ENCODE measurements at regions not wholly inside any gene's neighbourhood (a gene's known extent, or its start where the extent isn't known, plus 50 kb on each side); places are given as distances from the start of the nearest gene placed in this dataset.
"Not testable (repeated sequence)": the region's sequence is repeated elsewhere in the genome, so short reads cannot be mapped to it uniquely, and the experiment has no call there.

DNA sequence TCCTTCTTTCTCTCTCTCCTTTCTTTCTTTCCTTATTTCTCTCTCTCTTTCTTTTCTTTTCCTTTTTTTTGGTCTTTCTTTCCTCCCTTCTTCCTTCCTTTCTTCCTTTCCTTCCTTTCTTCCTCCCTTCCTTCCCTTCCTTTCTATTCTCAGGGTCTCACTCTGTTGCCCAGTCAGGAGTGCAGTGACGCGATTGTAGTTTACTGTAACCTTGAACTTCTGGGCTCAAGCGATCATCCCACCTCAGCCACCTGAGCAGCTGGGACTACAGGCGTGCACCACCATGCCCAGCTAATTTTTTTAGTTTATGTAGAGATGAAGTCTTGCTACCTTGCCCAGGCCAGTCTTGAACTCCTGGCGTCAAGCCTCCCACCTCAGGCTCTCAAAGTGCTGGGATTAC, 83.8 kb upstream of the PPM1B start:
- FAIRE-seq (no peak), DNase-seq (ENCODE audit: low read depth) (no peak)
- Histone ChIP-seq H3K4me3 (ENCODE audit: low read depth, low read length) (no peak overlapping the region), H3K36me3 (ENCODE audit: control insufficient read depth, insufficient read depth, low read length) (no peaks in the 10 kb centered on the region), H3K27me3 (ENCODE audit: control insufficient read depth, insufficient read depth, low read length) (no peaks in the 10 kb centered on the region)
- TF ChIP-seq, protein P1, sequence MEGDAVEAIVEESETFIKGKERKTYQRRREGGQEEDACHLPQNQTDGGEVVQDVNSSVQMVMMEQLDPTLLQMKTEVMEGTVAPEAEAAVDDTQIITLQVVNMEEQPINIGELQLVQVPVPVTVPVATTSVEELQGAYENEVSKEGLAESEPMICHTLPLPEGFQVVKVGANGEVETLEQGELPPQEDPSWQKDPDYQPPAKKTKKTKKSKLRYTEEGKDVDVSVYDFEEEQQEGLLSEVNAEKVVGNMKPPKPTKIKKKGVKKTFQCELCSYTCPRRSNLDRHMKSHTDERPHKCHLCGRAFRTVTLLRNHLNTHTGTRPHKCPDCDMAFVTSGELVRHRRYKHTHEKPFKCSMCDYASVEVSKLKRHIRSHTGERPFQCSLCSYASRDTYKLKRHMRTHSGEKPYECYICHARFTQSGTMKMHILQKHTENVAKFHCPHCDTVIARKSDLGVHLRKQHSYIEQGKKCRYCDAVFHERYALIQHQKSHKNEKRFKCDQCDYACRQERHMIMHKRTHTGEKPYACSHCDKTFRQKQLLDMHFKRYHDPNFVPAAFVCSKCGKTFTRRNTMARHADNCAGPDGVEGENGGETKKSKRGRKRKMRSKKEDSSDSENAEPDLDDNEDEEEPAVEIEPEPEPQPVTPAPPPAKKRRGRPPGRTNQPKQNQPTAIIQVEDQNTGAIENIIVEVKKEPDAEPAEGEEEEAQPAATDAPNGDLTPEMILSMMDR (IDR thresholded peaks at IDR 0.05; ENCODE audit: insufficient read depth, low read length, severe bottlenecking) = no peak

DNA sequence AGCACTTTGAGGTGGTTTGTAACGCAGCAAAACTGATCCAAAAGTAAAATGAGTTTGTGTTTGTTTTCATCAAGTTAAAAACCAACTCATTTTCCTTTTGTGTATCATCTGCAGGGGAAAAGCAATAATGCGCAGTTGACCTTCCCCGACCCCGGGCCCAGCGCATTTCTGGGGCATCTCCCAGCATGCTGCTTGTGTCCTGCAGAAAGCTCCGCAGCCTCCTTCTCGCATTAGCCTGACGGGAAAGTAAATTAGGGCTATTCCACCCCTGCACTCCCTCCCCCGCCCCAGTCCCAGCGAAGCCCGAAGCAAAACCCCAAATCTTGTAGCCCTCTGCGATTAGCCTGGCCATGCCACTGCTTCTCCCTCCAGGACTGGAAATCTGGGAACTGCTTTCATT, 82.0 kb upstream of the PPM1B start:
- DNase-seq (ENCODE audit: low read depth) (no peak), FAIRE-seq (no peak)
- Histone ChIP-seq H3K4me3 (ENCODE audit: low read depth, low read length) (no peak overlapping the region), H3K36me3 (ENCODE audit: control insufficient read depth, insufficient read depth, low read length) (no peaks in the 10 kb centered on the region), H3K27me3 (ENCODE audit: control insufficient read depth, insufficient read depth, low read length) (no peaks in the 10 kb centered on the region)
- TF ChIP-seq, protein P1 (IDR thresholded peaks at IDR 0.05; ENCODE audit: insufficient read depth, low read length, severe bottlenecking) = no peak

DNA sequence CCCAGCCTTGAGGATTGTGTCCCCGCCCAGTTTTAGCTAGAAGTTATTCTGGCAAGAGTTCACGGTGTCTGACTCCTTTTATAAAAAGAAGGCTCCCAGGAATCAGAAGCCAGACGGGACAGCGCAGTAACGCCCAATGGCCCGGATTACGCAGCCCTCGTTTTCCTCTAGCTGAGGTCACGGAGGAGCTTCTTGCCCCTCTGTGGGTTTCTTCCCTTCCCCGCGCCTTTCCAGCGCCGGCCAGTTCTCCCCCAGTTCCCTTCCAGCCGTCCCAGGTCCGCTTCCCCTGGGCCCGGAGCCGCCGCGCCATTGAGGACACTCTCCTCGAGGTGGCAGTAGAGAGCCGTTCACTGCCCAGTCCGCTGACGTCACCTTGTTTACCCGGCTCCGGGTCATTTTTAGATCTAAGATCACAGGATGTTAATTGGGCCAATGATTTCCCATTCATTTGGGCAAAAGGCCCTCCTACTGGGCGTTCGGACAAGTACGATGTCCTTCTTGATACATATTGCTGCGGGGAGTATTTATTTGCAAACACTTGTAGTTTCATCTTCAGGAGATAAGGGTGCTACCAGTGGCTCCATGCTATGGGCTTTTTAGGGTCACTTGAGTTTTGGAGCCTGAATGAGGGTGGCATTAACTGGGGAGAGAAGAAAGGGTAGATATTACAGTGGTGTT, 81.5 kb upstream of the PPM1B start:
- no peaks in the 10 kb centered on the region for H3K36me3 ChIP-seq (ENCODE audit: control insufficient read depth, insufficient read depth, low read length)
- DNase-seq (ENCODE audit: low read depth) (peak; percentile 53), FAIRE-seq (no peak)
- H3K4me3 ChIP-seq (ENCODE audit: low read depth, low read length) = no peak overlapping the region
- TF ChIP-seq, protein P1 (IDR thresholded peaks at IDR 0.05; ENCODE audit: insufficient read depth, low read length, severe bottlenecking) = peak; percentile 94
- no peaks in the 10 kb centered on the region for H3K27me3 ChIP-seq (ENCODE audit: control insufficient read depth, insufficient read depth, low read length)

DNA sequence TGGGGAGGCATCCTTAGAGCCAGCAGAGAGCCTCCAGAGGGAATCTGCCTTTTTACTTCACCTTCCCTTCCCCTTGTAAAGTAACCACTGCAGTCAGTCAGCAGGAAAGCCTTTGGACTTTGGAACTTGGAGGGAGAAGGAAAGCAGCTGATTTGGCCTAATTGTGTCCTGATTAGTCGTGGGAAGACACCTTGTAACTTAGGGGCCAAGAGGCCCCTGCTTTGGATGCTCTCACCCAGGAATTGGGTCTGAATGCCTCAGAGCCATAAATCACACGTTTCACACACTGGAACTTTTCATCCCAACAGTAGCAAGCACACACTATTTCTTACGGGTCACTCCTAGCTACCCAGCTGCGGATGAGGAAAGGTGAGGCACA, 81.0 kb upstream of the PPM1B start:
- Histone ChIP-seq H3K27me3 (ENCODE audit: control insufficient read depth, insufficient read depth, low read length) (no peaks in the 10 kb centered on the region), H3K4me3 (ENCODE audit: low read depth, low read length) (no peak overlapping the region), H3K36me3 (ENCODE audit: control insufficient read depth, insufficient read depth, low read length) (no peaks in the 10 kb centered on the region)
- no peak for FAIRE-seq
- TF ChIP-seq, protein P1 (IDR thresholded peaks at IDR 0.05; ENCODE audit: insufficient read depth, low read length, severe bottlenecking) = no peak
- DNase-seq (ENCODE audit: low read depth) = no peak

DNA sequence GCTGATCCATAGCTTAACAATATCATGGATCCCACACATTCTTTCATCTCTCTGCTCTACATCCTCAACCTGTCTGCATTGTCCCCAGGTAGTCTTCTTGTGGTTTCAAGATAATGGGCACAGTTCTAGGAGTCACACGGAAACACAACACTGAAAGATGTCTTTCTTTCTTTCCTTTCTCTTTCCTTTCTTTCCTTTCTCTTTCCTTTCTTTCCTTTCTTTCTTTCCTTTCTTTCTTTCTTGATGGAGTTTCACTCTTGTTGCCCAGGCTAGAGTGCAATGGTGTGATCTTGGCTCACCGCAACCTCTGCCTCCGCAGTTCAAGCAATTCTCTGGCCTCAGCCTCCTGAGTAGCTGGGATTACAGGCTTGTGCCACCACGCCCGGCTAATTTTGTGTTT, 76.2 kb upstream of the PPM1B start:
- not testable (repeated sequence) for FAIRE-seq; H3K36me3 ChIP-seq (ENCODE audit: control insufficient read depth, insufficient read depth, low read length); H3K27me3 ChIP-seq (ENCODE audit: control insufficient read depth, insufficient read depth, low read length); H3K4me3 ChIP-seq (ENCODE audit: low read depth, low read length); DNase-seq (ENCODE audit: low read depth)

DNA sequence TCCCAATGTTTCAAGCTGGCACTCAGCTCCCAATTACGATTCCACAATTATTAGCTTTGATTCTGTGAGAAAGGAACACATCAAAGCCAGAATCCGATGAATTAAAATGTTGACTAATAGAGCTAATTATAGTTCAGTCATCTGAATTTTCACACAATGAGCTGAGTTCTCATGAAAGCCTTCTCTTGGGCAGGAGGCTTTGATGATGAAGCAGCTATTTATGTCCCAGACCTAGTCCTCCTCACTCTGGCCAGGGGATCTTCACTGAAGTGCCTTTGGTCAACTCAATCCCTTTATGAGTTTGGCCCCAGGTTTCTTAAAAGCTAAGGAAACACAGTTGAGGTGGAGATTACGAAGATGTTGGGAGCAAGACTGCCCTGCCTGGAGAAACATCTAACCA, 74.7 kb upstream of the PPM1B start:
- Histone ChIP-seq H3K36me3 (ENCODE audit: control insufficient read depth, insufficient read depth, low read length) (no peaks in the 10 kb centered on the region), H3K4me3 (ENCODE audit: low read depth, low read length) (no peak overlapping the region), H3K27me3 (ENCODE audit: control insufficient read depth, insufficient read depth, low read length) (no peaks in the 10 kb centered on the region)
- TF ChIP-seq, protein P1 (IDR thresholded peaks at IDR 0.05; ENCODE audit: insufficient read depth, low read length, severe bottlenecking) = no peak
- FAIRE-seq = no peak
- no peak for DNase-seq (ENCODE audit: low read depth)
